DOHH2 (cell line): ENCODE measurements at regions not wholly inside any gene's neighbourhood (a gene's known extent, or its start where the extent isn't known, plus 50 kb on each side); places are given as distances from the start of the nearest gene placed in this dataset.

ENCODE experiments used
- CTCF ChIP-seq: fragments of 200-600 bp; sonication (generic); IDR thresholded peaks from one replicate; pipeline ENCODE4 v1.5.1; 2014; ENCODE audit warnings: antibody characterized with exemption, mild to moderate bottlenecking, low read depth, low read length; ENCODE audit not compliant: poor library complexity, severe bottlenecking
- EZH2phosphoT487 ChIP-seq: fragments of 200-600 bp; sonication (generic); IDR thresholded peaks from 2 replicates; pipeline ENCODE4 v1.6.1; 2017; ENCODE audit warnings: borderline replicate concordance, mild to moderate bottlenecking, antibody characterized with exemption, low read length, moderate library complexity, mixed read lengths

- no peak for TF ChIP-seq CTCF
- TF ChIP-seq EZH2phosphoT487 = no peak
Observed at GRCh38 chr20:60117065-60117464, 158.8 kb downstream of the CDH26 start.
